NCI-H524 (cell line): ENCODE measurements at regions not wholly inside any gene's neighbourhood (a gene's known extent, or its start where the extent isn't known, plus 50 kb on each side); places are given as distances from the start of the nearest gene placed in this dataset.
A peak's percentile ranks its signal among the peaks of the same experiment; 100 is the strongest.

Source experiments
- DNase-seq, 2 experiments: peaks; one replicate each; lab custom pipeline; 2025; lab: John Stamatoyannopoulos, UW

GRCh38 chr21:16911166-16911607, 601.7 kb upstream of the CXADR start:
- DNase-seq: no peak

- DNase-seq: no peak
Observed at GRCh38 chr21:16912075-16912474, 600.8 kb upstream of the CXADR start.

GRCh38 chr21:16913010-16913409, 599.8 kb upstream of the CXADR start:
- peak in 1 of 2 experiments; percentile 7 for DNase-seq

GRCh38 chr21:16928439-16928838, 584.4 kb upstream of the CXADR start:
- no peak for DNase-seq

GRCh38 chr21:16932314-16932713, 580.5 kb upstream of the CXADR start:
- DNase-seq: no peak

GRCh38 chr21:16942703-16943102, 570.1 kb upstream of the CXADR start:
- DNase-seq: peak in 1 of 2 experiments; percentile 43

GRCh38 chr21:16943231-16943630, 569.6 kb upstream of the CXADR start:
- no peak for DNase-seq

- DNase-seq: no peak
Observed at GRCh38 chr21:16945580-16945979, 567.3 kb upstream of the CXADR start.

- DNase-seq: no peak
Observed at GRCh38 chr21:16956824-16957223, 556.0 kb upstream of the CXADR start.

GRCh38 chr21:16965424-16965823, 547.4 kb upstream of the CXADR start:
- DNase-seq: no peak

- no peak for DNase-seq
Observed at GRCh38 chr21:16968436-16968835, 544.4 kb upstream of the CXADR start.

GRCh38 chr21:16969636-16970035, 543.2 kb upstream of the CXADR start:
- no peak for DNase-seq

- no peak for DNase-seq
Observed at GRCh38 chr21:16974060-16974459, 538.8 kb upstream of the CXADR start.

- DNase-seq: peak in 1 of 2 experiments; percentile 13
Observed at GRCh38 chr21:16976193-16976592, 536.6 kb upstream of the CXADR start.

GRCh38 chr21:16978309-16978895, 534.4 kb upstream of the CXADR start:
- peak; percentile 25 to 67 for DNase-seq

GRCh38 chr21:16979574-16979973, 533.3 kb upstream of the CXADR start:
- no peak for DNase-seq

GRCh38 chr21:16983420-16983819, 529.4 kb upstream of the CXADR start:
- no peak for DNase-seq

- no peak for DNase-seq
Observed at GRCh38 chr21:16992448-16992847, 520.4 kb upstream of the CXADR start.

- DNase-seq: no peak
Observed at GRCh38 chr21:16993416-16994038, 519.3 kb upstream of the CXADR start.

- no peak for DNase-seq
Observed at GRCh38 chr21:17002594-17003257, 510.1 kb upstream of the CXADR start.

- DNase-seq: no peak
Observed at GRCh38 chr21:17003258-17003615, 509.6 kb upstream of the CXADR start.

- DNase-seq: no peak
Observed at GRCh38 chr21:17003763-17004373, 509.0 kb upstream of the CXADR start.

- DNase-seq: no peak
Observed at GRCh38 chr21:17032141-17032655, 480.6 kb upstream of the CXADR start.
